Hematopoietic multipotent progenitor cell treated with erythropoietin and hydrocortisone succinate and interleukin-3 and kit ligand, for 6 days (in vitro differentiated cells): ENCODE measurements at regions not wholly inside any gene's neighbourhood (a gene's known extent, or its start where the extent isn't known, plus 50 kb on each side); places are given as distances from the start of the nearest gene placed in this dataset.

Experiments used
- DNase-seq: peaks from one replicate; pipeline ENCODE4 v3.0.0-alpha.2; 2015

DNA sequence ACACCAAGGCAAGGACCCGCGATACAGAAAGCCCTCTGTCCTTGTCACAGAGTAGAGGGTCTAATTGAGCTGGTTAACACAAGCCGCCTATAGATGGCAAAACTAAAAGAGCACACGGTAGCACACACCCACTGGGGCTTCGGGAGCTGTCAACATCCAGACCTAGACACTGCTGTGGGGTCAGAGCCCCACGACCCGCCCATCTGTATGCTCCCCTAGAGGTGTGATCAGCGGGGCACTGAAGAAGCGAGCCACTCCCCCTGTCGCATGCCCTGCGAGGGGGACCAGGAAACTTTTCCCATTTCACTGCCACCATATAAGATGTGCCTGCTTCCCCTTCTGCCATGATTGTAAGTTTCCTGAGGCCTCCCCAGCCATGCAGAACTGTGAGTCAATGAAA lies 1255.8 kb upstream of the CDH8 start:
- no peak for DNase-seq

DNA sequence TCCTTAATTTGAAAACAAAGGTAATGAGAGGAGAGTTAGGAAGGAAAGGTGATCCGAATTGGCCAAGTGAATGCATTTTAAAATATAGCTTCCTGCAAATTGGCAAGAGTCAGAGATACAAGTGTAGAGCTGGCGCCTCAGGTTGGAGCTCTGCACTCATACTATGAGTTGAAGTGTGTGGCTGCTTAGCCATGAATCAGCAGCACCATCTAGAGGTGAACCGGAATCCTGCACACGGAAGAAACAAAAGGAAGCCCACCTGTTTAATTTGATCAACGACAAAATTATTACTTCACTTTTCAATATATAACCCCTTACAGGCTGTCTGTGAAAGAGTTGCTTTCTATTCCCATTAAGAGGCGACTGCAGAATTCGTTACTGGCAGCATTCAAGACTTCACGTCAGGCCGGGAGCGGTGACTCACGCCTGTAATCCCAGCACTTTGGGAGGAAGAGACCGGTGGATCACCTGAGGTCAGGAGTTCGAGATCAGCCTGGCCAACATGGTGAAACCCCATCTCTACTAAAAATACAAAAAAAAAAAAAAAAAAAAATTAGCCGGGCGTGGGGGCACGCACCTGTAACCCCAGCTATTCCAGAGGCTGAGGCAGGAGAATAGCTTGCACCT lies 1253.7 kb upstream of the CDH8 start:
- peak; percentile 56 for DNase-seq

DNA sequence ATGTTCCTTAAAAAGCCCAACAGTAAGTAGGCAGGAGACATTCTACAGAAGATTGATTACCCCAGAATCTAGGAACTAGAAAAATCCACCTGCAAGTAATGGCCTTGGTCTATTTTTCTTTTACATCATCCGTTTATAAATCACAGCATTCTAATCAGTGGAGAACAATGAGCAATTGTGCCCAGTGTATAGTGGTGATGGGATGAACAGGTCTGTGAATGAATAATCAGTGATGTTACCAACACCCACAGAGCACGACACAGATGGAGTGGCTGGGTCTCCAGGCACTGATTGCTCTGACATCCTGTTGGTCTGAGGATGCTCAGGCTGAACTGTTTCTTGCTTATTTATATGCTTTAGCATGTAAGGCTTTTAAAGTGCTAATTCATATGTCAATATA lies 1251.2 kb upstream of the CDH8 start:
- no peak for DNase-seq

DNA sequence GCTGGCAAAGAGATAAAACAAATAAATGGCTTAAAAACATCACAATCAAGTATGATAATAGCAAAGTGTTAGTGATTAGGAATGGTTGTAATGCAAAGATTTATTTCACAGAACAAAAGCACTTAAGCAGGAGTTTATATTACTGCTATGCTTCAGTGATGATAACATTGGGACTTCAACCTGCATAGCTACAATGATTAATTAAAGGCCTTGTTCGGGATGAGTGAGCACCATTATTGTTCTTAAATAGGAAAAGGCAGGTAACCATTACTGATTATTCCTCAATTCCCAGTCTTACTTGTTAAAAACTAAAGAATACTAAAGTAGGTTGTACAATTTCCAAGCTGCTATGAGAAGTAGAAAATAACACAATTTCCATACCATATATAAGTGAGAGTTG lies 1247.5 kb upstream of the CDH8 start:
- no peak for DNase-seq

DNA sequence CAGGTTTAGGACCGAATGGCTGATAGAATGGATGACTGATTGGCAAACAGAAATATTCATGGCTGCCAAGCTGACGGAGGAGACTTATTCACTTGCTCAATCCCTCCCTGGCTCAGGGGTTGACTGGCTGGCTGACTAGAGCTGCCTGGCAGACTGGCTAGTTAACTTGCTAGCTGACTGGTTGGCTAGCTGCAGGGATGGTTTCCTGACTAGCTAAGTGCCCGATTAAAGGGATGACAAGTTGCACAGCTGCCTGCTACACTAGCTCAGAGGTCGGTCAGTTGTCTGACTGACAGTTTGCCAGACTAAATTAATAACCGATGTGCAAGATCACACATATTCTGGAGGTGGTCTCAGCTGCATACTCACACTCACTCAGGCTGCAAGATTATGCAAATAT lies 1208.4 kb upstream of the CDH8 start:
- no peak for DNase-seq

DNA sequence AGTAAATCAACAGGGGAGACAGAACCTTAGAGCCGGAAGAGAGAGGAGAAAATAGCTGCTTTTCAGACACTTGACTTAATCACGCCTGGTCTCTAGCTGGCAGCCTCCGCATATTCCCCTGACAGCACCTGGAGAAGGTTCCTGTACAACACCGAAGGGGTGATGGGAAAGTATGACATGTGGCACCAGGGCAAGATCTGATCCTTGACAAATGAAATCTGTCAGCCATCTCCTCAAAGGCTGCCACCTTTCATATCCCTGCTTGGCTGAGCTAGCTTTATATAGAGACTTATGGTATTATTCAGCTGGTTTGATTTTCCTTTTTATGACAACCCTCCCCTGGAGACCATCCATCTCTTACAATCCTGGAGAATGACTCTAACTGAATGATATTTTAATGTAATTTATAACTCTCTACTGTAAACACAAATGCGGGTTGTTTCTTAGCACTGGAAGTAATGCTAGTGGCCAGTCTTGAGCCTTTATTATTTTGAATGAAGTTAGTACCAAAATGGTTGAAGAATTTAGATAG lies 1205.3 kb upstream of the CDH8 start:
- DNase-seq, result no peak

DNA sequence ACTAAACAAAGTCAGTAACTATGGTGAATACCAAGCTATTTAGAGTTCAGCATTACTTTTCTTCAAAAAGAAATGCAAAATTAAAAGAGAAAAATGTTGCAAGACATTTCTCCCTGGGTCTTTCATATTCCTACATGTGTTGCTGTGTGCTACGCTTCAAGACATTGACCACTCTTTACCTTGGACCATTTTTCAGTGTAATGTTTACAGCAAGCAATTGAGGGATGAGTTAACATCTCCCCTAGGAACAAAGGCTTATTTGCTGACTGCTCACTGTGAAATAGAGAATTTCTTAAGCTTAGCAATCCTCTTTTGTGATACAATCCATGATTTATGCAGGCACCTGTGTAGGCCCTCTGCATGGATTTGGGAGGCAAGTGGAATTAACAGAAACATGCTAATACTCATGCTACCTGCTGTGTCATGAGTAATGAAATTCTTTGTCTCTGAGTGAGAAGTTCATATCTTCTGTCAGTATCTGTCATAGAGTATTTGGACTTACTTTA lies 1202.9 kb upstream of the CDH8 start:
- DNase-seq, result no peak

DNA sequence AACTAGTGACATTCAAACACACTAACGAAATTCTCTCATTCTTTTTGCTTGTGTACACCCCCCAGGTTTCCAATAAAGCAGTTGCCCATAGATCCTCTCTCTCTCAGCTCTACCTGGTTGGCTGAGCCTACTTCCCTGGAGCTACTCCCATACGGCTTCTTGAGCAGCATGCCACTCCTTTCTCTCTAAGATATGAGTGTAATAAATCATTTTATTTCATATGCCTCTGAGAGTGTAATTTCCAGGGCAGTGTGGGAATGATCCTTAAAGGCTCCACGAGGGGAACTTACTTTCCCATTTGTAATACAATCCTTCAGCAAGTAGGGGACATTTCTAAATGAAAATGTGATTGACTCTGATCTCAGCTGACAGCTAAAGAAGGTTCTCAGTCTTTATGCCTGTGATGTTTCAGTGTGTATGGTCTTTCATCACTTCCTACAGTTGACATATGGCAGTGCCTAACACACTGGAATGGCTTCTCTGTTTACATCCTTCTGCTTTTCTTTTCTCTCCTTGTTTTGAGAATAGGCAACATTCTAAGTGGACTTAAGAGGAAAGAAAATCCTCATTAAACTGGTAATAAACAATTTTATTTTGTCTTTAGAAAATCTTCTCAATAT lies 1194.3 kb upstream of the CDH8 start:
- DNase-seq, result no peak

DNA sequence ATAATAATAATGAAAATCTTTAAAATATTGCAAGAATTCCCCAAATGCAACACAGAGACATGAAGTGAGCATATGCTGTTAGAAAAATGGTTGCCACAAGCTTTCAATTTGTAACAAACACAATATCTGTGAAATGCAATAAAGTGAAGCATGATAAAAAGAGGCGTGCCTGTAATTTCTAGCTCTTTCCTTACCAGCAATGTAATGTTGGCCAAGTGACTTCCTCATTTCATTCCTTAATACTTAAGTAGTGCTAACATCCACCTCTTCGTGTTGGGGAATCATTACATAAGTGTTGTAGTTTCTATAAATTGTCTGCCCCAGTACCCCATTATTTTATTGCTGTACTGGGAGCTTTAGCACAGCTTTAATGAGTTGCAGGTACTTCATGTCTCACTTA lies 1192.0 kb upstream of the CDH8 start:
- DNase-seq, result no peak

DNA sequence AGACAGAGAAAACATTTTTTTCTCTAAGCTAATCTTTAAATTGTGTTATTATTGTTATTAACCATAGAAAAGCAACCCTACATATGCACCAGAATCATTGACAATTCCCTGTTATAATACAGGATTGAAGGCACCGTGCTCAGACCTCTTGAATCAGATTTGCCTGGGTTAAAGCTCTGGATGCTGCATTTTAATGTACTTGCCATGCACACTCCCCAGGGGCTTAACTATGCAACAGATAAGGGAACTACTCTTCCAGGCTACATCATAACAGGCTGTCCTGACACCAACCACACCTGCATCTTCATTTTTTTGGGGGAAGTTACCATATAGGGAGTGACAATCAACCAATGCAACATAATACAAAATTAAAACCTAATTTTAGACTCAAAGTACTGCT lies 1187.6 kb upstream of the CDH8 start:
- no peak for DNase-seq

DNA sequence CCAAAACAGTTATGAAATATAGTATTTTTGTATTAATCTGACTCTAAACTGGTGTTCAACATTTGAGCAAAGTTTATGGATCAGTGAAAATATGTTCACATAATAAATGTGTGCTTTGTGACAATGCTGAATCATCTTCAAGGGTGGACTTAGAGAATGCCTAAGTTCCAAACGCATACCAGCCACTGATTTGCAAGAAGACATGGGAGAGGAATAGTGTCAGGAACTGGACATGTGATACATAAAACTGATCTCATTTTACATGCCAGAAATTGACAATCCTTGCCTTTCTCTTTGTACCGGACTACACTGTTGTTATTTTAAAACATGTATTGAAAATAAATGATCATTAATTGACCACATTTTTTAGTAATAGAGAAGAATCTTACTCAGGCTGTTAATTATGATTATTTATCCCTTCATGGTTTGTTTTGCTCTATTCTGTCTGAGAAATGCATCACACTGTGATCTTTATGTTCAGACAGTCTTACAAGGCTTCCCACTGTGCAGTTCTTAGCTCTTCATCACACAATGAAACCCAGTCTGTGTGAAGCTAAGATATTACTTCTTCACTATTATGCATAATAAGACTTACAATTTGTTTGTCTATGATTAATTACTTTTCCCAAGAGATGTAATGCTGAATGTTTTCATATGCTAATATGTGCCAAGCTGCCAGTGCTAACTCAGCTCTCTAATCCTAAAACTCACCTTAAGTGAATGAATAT lies 1180.6 kb upstream of the CDH8 start:
- DNase-seq, result no peak

DNA sequence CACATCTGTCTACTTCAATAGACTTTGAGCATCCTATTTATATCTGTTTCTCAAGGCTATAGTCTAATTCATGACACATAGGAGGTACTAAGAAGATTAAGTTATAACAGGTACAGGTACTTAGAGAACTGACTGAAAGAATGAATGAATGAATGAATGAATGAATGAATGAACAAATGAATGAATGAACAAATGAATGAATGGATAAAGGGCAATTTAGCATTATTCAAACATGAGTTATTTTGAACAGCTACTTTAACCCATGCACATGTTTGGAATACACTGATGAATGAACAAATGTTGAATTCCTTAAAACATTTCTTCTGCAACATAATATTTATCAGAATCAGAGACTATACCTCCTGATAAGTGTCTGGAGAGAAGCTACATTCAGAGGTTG lies 1165.6 kb upstream of the CDH8 start:
- DNase-seq, result no peak

DNA sequence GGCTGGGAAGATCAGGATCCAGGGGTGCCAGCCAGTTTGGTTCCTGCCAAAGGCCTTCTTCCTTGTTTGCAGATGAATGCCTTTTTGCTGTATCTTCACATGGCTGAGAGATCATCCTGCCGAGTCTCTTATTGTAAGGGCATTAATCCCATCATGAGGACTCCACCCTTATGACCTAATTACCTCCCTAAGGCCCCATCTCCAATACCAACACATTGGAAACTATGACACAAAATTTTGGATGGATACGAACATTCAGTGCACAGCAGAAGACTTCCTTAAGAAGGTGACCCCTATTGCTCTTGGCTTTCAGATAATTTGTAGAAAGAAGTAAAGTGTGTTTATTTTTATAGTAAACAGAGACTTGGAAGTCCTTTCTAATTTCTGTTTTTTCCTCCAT lies 1164.7 kb upstream of the CDH8 start:
- DNase-seq, result no peak

DNA sequence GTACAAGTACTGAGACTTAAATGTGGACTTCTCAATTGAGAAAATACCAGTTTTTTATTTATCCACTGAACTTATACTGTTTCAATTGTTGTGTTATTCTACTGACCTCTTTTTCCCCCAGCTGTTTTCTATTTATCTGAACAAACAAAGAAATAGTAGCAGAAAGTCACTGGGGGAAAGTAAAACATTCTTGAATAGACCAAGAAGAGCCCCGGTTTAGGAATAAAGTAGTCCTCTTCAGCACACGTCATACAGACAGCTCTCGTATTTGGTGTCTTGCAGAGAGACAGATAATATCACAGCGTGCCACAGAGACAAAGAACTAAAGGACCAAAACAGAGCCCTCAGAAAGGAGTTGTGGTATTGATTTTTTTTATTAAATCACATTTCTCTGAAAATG lies 1159.1 kb upstream of the CDH8 start:
- no peak for DNase-seq

DNA sequence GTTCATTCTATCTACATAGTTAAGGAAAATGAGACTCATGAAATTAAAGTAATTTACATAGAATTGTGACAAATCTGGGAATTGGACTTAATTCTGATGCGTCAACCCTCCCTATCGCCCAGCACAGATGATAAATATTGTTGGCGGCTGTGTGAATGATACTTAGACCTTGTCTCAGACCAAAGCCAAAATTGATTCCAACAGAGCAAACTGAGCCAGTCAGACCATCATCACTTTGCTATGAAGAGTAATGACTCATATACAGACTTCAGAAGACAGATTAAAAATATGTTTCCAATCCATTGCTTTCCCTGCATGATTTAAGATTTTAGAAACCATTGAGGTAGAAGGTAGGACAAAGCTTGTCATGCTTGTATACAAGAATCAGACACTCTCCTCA lies 1156.7 kb upstream of the CDH8 start:
- no peak for DNase-seq

DNA sequence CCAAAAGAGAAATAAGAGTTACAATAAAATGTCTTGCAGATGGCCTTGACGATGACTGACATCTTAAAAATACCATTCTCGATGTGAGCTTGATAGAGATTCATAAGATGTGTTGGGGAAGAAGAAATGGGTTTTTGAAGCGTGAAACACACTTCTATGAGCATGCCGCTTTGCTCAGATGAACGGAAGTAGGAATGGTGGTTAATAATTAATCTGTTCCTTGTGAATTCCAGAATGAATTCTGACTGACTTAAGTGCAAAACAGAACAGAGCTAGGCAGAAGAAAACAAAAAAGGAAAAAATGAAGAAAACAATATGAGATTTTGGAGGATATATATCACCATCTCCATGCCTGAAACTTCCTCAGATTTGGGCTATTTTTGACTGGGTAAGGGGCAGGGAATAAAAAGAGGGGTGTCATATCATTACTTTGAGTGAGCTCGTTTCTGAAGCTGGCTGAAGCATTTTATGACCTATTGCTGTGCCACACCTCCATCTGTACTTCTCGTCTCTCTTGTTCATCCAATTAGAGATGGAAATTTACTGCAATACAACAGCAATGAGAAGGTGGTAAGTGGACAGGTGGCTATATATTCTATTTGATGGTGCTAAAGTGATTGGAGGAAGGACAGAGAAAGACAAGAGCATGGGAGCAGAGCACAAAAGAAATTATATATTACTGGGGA lies 1152.0 kb upstream of the CDH8 start:
- no peak for DNase-seq

DNA sequence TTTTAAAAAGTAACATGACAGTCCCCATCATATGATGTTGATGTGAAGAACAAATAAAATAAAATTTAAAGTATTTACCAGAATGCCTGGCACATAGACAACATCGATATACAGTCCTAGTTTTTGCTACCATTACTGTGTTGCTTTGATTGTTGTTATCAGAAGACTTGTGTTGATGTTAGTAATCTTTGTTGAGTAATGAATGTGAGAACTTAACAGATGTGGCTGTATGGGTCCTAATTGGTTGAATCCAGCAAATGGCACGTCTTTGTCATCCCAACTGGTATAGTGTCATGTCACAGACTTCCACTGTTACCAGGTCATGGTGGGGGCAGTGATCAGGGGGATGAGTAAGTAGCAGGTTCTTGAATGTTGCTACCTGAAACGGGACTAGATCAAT lies 1151.4 kb upstream of the CDH8 start:
- no peak for DNase-seq

DNA sequence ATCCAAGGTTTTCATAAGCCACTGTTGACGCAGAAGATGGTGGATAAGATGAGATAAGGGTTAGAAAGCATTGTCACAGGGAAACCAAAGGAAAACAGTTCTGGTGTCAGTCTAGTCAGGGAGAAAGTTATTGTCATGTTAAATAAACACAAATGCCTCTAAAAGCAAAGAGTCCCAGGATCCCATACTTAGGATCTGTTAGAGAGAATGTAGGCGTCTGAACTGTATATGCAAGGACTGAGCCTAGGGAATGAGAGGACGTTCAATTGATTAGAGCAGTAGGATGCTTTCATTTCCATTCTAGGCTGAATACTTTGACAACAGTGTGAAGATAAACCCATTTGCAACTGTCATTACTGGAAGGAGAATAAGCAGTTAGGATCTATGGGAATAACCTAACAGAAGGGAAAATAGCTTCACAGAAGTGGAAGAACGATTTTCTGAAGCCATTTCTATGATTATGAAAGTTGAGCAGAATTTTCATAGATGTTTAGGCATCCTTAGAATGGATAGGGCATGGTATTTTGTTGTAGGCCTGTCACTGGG lies 1149.1 kb upstream of the CDH8 start:
- no peak for DNase-seq

DNA sequence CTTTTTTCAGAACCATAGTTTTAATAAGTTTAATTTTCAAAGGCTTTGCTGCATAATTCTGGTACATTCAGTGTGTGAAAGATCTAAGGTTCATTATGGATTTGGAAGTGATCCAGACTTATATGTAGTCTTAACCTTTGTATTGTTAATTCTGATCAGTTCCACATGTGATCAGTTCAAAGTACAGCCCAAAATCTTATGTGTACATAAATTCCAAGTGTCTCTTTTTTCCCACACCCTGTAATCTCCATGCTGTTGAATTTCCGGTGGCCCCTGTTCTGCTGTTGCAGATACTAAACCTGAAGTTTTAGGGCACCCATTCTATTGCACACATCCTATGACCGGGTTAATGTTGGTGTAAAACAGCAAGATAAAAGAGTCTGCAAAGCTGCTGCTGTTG lies 1147.5 kb upstream of the CDH8 start:
- no peak for DNase-seq

DNA sequence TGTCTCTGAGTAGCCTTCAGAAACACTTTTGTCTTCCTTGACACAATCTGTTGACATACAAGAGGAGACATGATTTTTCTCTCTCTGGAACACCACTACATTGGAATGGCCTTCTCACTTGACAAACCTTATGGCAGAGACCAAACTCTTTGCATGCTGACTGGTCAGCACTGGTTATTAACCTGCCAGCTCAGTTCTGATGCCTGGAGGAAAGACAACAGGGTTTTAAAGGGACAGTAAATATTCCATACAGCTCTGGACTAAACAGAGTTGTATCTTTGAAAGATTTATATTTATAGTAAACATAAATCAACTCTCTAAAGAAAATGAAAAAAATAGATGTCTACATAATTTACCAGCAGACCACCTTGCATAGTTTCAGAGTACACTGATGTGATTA lies 1139.1 kb upstream of the CDH8 start:
- DNase-seq, result no peak

DNA sequence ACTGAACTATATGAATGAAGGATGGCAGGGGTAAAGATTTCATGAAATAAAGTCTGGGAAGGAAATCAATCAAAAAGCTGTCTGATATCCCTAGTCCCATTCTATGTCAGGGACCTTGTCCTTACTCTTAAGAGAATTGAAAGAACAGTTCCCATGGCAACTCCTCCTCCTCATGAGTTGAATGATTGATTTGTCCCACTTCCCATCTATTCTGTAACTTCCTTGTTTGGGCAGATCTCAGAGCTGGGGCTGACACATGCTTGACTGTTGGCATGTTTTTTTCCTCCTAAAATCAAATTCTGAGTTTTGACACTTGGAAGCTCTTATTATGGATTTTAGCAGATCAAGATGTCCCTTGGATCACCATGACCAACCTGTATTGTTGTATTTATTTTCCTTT lies 1138.6 kb upstream of the CDH8 start:
- no peak for DNase-seq

DNA sequence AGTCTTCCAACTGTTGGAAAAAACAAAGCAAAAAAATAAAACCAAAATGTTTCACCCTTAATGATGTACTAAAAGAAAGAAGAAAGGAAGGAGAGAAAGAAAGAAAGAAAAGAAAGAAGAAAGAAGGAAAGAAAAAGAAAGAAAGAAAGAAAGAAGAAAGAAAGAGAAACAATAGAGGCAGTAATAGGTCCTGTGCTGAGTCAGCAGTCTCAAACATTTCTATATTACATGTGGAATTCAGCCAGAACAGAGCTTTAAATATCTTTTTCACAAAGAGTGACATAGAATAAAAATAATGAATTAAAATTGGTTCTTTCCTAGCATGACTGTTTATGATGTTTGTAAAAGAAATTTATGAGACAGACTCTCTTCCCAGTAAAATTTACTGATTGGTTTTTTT lies 1135.3 kb upstream of the CDH8 start:
- no peak for DNase-seq

DNA sequence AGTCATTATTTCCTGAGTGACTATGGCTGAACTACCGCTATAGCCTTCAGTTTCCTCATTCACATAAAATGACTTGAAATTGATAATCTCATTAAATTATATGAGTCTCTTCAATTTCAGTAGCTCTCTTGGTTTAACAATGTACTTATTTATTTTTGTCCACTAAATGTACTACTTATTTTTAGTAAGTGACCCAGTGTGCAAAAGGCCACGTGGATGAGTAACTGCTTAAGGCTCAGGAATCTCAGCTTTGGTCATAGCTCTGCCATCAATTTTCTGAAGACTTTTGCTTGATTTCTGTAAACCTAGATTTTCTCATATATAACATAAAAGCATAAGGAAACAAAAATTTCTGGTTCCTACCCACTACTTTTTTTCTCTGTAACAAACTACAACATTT lies 1132.9 kb upstream of the CDH8 start:
- DNase-seq, result no peak
